Activated naive CD4-positive, alpha-beta T cell treated with anti-CD3 and anti-CD28 coated beads, Interleukin-2, amount 10 ng/mL, durations not matched to agents 7 days and 5 days (primary cell): ENCODE measurements at regions not wholly inside any gene's neighbourhood (a gene's known extent, or its start where the extent isn't known, plus 50 kb on each side); places are given as distances from the start of the nearest gene placed in this dataset.

Experiments used
- CTCF ChIA-PET: fragments of 350-600 bp; sonication (Branson Sonifier 250); formaldehyde crosslinking; loops from one replicate; lab custom pipeline; 2021; ENCODE audit warnings: antibody characterized with exemption; lab: Charles Lee
- DNase-seq: peaks from one replicate; pipeline ENCODE4 v3.0.0-alpha.2; 2020
- H3K27ac Mint-ChIP-seq: one replicate; pipeline ENCODE4 v1.8.0; 2021; ENCODE audit warnings: mild to moderate bottlenecking, moderate library complexity, mixed read lengths
- H3K27me3 Mint-ChIP-seq: one replicate; pipeline ENCODE4 v1.8.0; 2021; ENCODE audit warnings: mild to moderate bottlenecking, mixed read lengths
- H3K36me3 Mint-ChIP-seq: one replicate; pipeline ENCODE4 v1.8.0; 2021; ENCODE audit warnings: mixed read lengths
- H3K4me1 Mint-ChIP-seq: one replicate; pipeline ENCODE4 v1.8.0; 2021; ENCODE audit warnings: mixed read lengths
- H3K4me3 Mint-ChIP-seq: one replicate; pipeline ENCODE4 v1.8.0; 2021; ENCODE audit warnings: mild to moderate bottlenecking, moderate library complexity, mixed read lengths
- H3K9me3 Mint-ChIP-seq: one replicate; pipeline ENCODE4 v1.8.0; 2021; ENCODE audit warnings: mixed read lengths

GRCh38 chr5:89733772-89734171 lies 675.8 kb downstream of the CETN3 start:
- no peaks in the 10 kb centered on the region for H3K27me3 Mint-ChIP-seq
- H3K27ac Mint-ChIP-seq: no peak overlapping the region
- CTCF ChIA-PET: no interaction called here
- H3K4me1 Mint-ChIP-seq: no peaks in the 10 kb centered on the region
- no peaks in the 10 kb centered on the region for H3K9me3 Mint-ChIP-seq
- DNase-seq: no peak
- H3K36me3 Mint-ChIP-seq: no peaks in the 10 kb centered on the region
- H3K4me3 Mint-ChIP-seq: no peak overlapping the region

- DNase-seq: no peak
- Mint-ChIP-seq H3K36me3 (no peaks in the 10 kb centered on the region), H3K9me3 (no peaks in the 10 kb centered on the region), H3K27me3 (no peaks in the 10 kb centered on the region), H3K27ac (no peak overlapping the region), H3K4me1 (no peaks in the 10 kb centered on the region), H3K4me3 (no peak overlapping the region)
- CTCF ChIA-PET: no interaction called here
Measured at GRCh38 chr5:89729623-89730301, 679.8 kb downstream of the CETN3 start.

GRCh38 chr5:89728750-89729149 lies 680.8 kb downstream of the CETN3 start:
- Mint-ChIP-seq H3K9me3 (no peaks in the 10 kb centered on the region), H3K27me3 (no peaks in the 10 kb centered on the region), H3K4me3 (no peak overlapping the region), H3K27ac (no peak overlapping the region), H3K4me1 (no peaks in the 10 kb centered on the region), H3K36me3 (no peaks in the 10 kb centered on the region)
- CTCF ChIA-PET: no interaction called here
- DNase-seq: no peak

- Mint-ChIP-seq H3K9me3 (peaks cover 2% of the 10 kb centered on the region), H3K27me3 (no peaks in the 10 kb centered on the region), H3K36me3 (no peaks in the 10 kb centered on the region), H3K27ac (no peak overlapping the region), H3K4me3 (no peak overlapping the region), H3K4me1 (no peaks in the 10 kb centered on the region)
- CTCF ChIA-PET: no interaction called here
- DNase-seq: no peak
Measured at GRCh38 chr5:89728134-89728533, 681.4 kb downstream of the CETN3 start.

- H3K4me1 Mint-ChIP-seq: no peaks in the 10 kb centered on the region
- peaks cover 2% of the 10 kb centered on the region for H3K9me3 Mint-ChIP-seq
- CTCF ChIA-PET: no interaction called here
- no peak overlapping the region for H3K4me3 Mint-ChIP-seq
- H3K27ac Mint-ChIP-seq: no peak overlapping the region
- DNase-seq: no peak
- no peaks in the 10 kb centered on the region for H3K27me3 Mint-ChIP-seq
- H3K36me3 Mint-ChIP-seq: no peaks in the 10 kb centered on the region
Measured at GRCh38 chr5:89724379-89725095, 685.0 kb downstream of the CETN3 start.

- peaks cover 2% of the 10 kb centered on the region for H3K9me3 Mint-ChIP-seq
- no peaks in the 10 kb centered on the region for H3K4me1 Mint-ChIP-seq
- H3K4me3 Mint-ChIP-seq: no peak overlapping the region
- CTCF ChIA-PET: no interaction called here
- H3K27ac Mint-ChIP-seq: no peak overlapping the region
- no peak for DNase-seq
- no peaks in the 10 kb centered on the region for H3K36me3 Mint-ChIP-seq
- H3K27me3 Mint-ChIP-seq: no peaks in the 10 kb centered on the region
Measured at GRCh38 chr5:89723907-89724306, 685.6 kb downstream of the CETN3 start.

GRCh38 chr5:89722538-89722937 lies 687.0 kb downstream of the CETN3 start:
- Mint-ChIP-seq H3K4me3 (no peak overlapping the region), H3K4me1 (no peaks in the 10 kb centered on the region), H3K36me3 (no peaks in the 10 kb centered on the region), H3K27me3 (no peaks in the 10 kb centered on the region), H3K9me3 (peaks cover 2% of the 10 kb centered on the region), H3K27ac (no peak overlapping the region)
- CTCF ChIA-PET: no interaction called here
- DNase-seq: no peak

GRCh38 chr5:89721931-89722330 lies 687.6 kb downstream of the CETN3 start:
- Mint-ChIP-seq H3K4me1 (no peaks in the 10 kb centered on the region), H3K27me3 (no peaks in the 10 kb centered on the region), H3K9me3 (peaks cover 2% of the 10 kb centered on the region), H3K4me3 (no peak overlapping the region), H3K36me3 (no peaks in the 10 kb centered on the region), H3K27ac (no peak overlapping the region)
- no peak for DNase-seq
- CTCF ChIA-PET: no interaction called here

GRCh38 chr5:89721353-89721752 lies 688.2 kb downstream of the CETN3 start:
- CTCF ChIA-PET: no interaction called here
- no peaks in the 10 kb centered on the region for H3K4me1 Mint-ChIP-seq
- DNase-seq: no peak
- H3K36me3 Mint-ChIP-seq: no peaks in the 10 kb centered on the region
- H3K27ac Mint-ChIP-seq: no peak overlapping the region
- H3K9me3 Mint-ChIP-seq: peaks cover 2% of the 10 kb centered on the region
- no peaks in the 10 kb centered on the region for H3K27me3 Mint-ChIP-seq
- no peak overlapping the region for H3K4me3 Mint-ChIP-seq

GRCh38 chr5:89712134-89712700 lies 697.3 kb downstream of the CETN3 start:
- no peak overlapping the region for H3K27ac Mint-ChIP-seq
- no peaks in the 10 kb centered on the region for H3K36me3 Mint-ChIP-seq
- no peaks in the 10 kb centered on the region for H3K9me3 Mint-ChIP-seq
- no peaks in the 10 kb centered on the region for H3K27me3 Mint-ChIP-seq
- H3K4me1 Mint-ChIP-seq: no peaks in the 10 kb centered on the region
- DNase-seq: no peak
- CTCF ChIA-PET: no interaction called here
- H3K4me3 Mint-ChIP-seq: no peak overlapping the region

GRCh38 chr5:89711526-89711925 lies 698.0 kb downstream of the CETN3 start:
- H3K27me3 Mint-ChIP-seq: no peaks in the 10 kb centered on the region
- H3K4me1 Mint-ChIP-seq: no peaks in the 10 kb centered on the region
- CTCF ChIA-PET: no interaction called here
- no peaks in the 10 kb centered on the region for H3K9me3 Mint-ChIP-seq
- no peaks in the 10 kb centered on the region for H3K36me3 Mint-ChIP-seq
- H3K27ac Mint-ChIP-seq: no peak overlapping the region
- DNase-seq: no peak
- no peak overlapping the region for H3K4me3 Mint-ChIP-seq

- no peaks in the 10 kb centered on the region for H3K27me3 Mint-ChIP-seq
- CTCF ChIA-PET: no interaction called here
- H3K36me3 Mint-ChIP-seq: no peaks in the 10 kb centered on the region
- no peak for DNase-seq
- no peak overlapping the region for H3K4me3 Mint-ChIP-seq
- no peak overlapping the region for H3K27ac Mint-ChIP-seq
- no peaks in the 10 kb centered on the region for H3K4me1 Mint-ChIP-seq
- H3K9me3 Mint-ChIP-seq: no peaks in the 10 kb centered on the region
Measured at GRCh38 chr5:89710006-89710405, 699.5 kb downstream of the CETN3 start.

GRCh38 chr5:89707891-89708290 lies 701.7 kb downstream of the CETN3 start:
- no peaks in the 10 kb centered on the region for H3K4me1 Mint-ChIP-seq
- CTCF ChIA-PET: no interaction called here
- no peaks in the 10 kb centered on the region for H3K9me3 Mint-ChIP-seq
- H3K36me3 Mint-ChIP-seq: no peaks in the 10 kb centered on the region
- no peak overlapping the region for H3K27ac Mint-ChIP-seq
- no peak overlapping the region for H3K4me3 Mint-ChIP-seq
- DNase-seq: no peak
- H3K27me3 Mint-ChIP-seq: no peaks in the 10 kb centered on the region

- Mint-ChIP-seq H3K27ac (no peak overlapping the region), H3K36me3 (no peaks in the 10 kb centered on the region), H3K4me1 (no peaks in the 10 kb centered on the region), H3K9me3 (no peaks in the 10 kb centered on the region), H3K27me3 (no peaks in the 10 kb centered on the region), H3K4me3 (no peak overlapping the region)
- DNase-seq: no peak
- CTCF ChIA-PET: no interaction called here
Measured at GRCh38 chr5:89706731-89707130, 702.8 kb downstream of the CETN3 start.

GRCh38 chr5:89703817-89704216 lies 705.7 kb downstream of the CETN3 start:
- no peak overlapping the region for H3K4me3 Mint-ChIP-seq
- H3K27me3 Mint-ChIP-seq: no peaks in the 10 kb centered on the region
- no peaks in the 10 kb centered on the region for H3K9me3 Mint-ChIP-seq
- CTCF ChIA-PET: interaction anchor here (1.1 kb wide), 1 partner anchor 976 kb away, joined by 3 read pairs; no protein-coding TSS in a partner anchor
- H3K36me3 Mint-ChIP-seq: no peaks in the 10 kb centered on the region
- no peak overlapping the region for H3K27ac Mint-ChIP-seq
- no peak for DNase-seq
- H3K4me1 Mint-ChIP-seq: no peaks in the 10 kb centered on the region
